Tibial nerve (tissue), 4 donors: ENCODE measurements at regions not wholly inside any gene's neighbourhood (a gene's known extent, or its start where the extent isn't known, plus 50 kb on each side); places are given as distances from the start of the nearest gene placed in this dataset.

ENCODE experiments used
- EP300 ChIP-seq, 2 donors: sonication (generic); formaldehyde crosslinking; IDR thresholded peaks; one replicate each; pipeline ENCODE4 v1.6.1; 2017; ENCODE audit warnings: antibody characterized with exemption in 2 of 2, mild to moderate bottlenecking in 1 of 2
- TF ChIP-seq, protein P1 (sequence below), 5 experiments: fragments of 200-600 bp in 3 of 5; fragments of 450-650 bp in 2 of 5; sonication (generic) in 3 of 5; IDR thresholded peaks; one replicate each; pipeline ENCODE4 v1.5.1; 2016 to 2019; ENCODE audit warnings: antibody characterized with exemption in 5 of 5, mild to moderate bottlenecking in 3 of 5, moderate library complexity in 2 of 5

DNA sequence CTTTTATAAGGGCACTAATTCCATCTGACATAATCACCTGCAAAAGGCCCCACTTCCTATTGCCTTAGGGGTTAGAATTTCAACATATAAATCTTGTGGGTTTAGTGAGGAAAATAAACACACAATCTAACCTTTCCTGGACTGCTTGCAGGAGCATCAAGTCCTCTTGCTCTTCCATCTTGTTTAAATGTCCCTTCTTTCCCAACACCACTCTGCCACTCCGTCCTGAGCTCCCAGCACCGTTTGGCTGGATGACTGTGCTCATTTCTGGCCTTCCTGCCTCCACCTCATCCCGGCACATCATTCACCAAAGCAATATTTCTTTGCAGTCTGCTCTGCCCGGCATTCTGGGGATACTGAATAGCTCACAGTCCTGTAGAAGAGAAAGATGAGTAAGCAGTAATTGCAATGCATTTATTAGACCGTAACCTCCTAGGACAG lies 247.8 kb downstream of the BCL2 start:
- TF ChIP-seq, protein P1, sequence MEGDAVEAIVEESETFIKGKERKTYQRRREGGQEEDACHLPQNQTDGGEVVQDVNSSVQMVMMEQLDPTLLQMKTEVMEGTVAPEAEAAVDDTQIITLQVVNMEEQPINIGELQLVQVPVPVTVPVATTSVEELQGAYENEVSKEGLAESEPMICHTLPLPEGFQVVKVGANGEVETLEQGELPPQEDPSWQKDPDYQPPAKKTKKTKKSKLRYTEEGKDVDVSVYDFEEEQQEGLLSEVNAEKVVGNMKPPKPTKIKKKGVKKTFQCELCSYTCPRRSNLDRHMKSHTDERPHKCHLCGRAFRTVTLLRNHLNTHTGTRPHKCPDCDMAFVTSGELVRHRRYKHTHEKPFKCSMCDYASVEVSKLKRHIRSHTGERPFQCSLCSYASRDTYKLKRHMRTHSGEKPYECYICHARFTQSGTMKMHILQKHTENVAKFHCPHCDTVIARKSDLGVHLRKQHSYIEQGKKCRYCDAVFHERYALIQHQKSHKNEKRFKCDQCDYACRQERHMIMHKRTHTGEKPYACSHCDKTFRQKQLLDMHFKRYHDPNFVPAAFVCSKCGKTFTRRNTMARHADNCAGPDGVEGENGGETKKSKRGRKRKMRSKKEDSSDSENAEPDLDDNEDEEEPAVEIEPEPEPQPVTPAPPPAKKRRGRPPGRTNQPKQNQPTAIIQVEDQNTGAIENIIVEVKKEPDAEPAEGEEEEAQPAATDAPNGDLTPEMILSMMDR (IDR thresholded peaks at IDR 0.05), result no peak
- TF ChIP-seq EP300 (IDR thresholded peaks at IDR 0.05), result no peak
